ENCODE measurements at regions not wholly inside any gene's neighbourhood (a gene's known extent, or its start where the extent isn't known, plus 50 kb on each side); places are given as distances from the start of the nearest gene placed in this dataset.
A peak's percentile ranks its signal among the peaks of the same experiment; 100 is the strongest.

GRCh38 chr9:84212246-84212645 is 128.3 kb downstream of the SLC28A3 start:
- WGBS, 10 experiments, result 33 to 100% (median 62%) methylated on average over 1 to 3 of the region's 3 CpGs; no CpG with 5 or more reads in 1 of the 10 experiments
- ATAC-seq (replicated peaks in 6 of 8), result peak in 3 of 8 experiments; percentile 24 to 76 (median 73)
- Histone ChIP-seq H3K27ac (no peak overlapping the region), H3K4me1 (replicated peaks in 1 of 2) (peaks cover under 1 to 4% of the 10 kb centered on the region in 2 donors), H3K4me3 (no peak overlapping the region)
- in situ Hi-C loops (cut with MboI; ENCODE audit: low pct_unique_long_range_greater_than_20kb in 2 of 9, low sequenced_read_pairs in 9 of 9, unreplicated experiment in 9 of 9), result no loop called here

- H3K27ac ChIP-seq, result no peak overlapping the region
- ATAC-seq (replicated peaks in 6 of 8), result peak in 3 of 8 experiments; percentile 68 to 94 (median 93)
- no peak overlapping the region for H3K4me3 ChIP-seq
- in situ Hi-C loops (cut with MboI; ENCODE audit: low pct_unique_long_range_greater_than_20kb in 2 of 9, low sequenced_read_pairs in 9 of 9, unreplicated experiment in 9 of 9), result no loop called here
- H3K4me1 ChIP-seq (replicated peaks in 1 of 2), result no peaks in the 10 kb centered on the region
- WGBS, 10 experiments, result 0 to 92% (median 80%) methylated on average over 1 to 2 of the region's 2 CpGs; no CpG with 5 or more reads in 3 of the 10 experiments
Observed at GRCh38 chr9:84212982-84213381, 127.6 kb downstream of the SLC28A3 start.

GRCh38 chr9:84216151-84216550 is 124.4 kb downstream of the SLC28A3 start:
- 69 to 100% (median 85%) methylated on average over 1 to 2 of the region's 2 CpGs; no CpG with 5 or more reads in 3 of the 10 experiments for WGBS, 10 experiments
- H3K4me3 ChIP-seq, result no peak overlapping the region
- no peaks in the 10 kb centered on the region for H3K4me1 ChIP-seq (replicated peaks in 1 of 2)
- in situ Hi-C loops (cut with MboI; ENCODE audit: low pct_unique_long_range_greater_than_20kb in 2 of 9, low sequenced_read_pairs in 9 of 9, unreplicated experiment in 9 of 9), result no loop called here
- ATAC-seq (replicated peaks in 6 of 8), result no peak
- no peak overlapping the region for H3K27ac ChIP-seq

- Histone ChIP-seq H3K4me1 (replicated peaks in 1 of 2) (no peaks in the 10 kb centered on the region), H3K4me3 (no peak overlapping the region), H3K27ac (no peak overlapping the region)
- in situ Hi-C loops (cut with MboI; ENCODE audit: low pct_unique_long_range_greater_than_20kb in 2 of 9, low sequenced_read_pairs in 9 of 9, unreplicated experiment in 9 of 9), result no loop called here
- ATAC-seq (replicated peaks in 6 of 8), result no peak
- WGBS, 10 experiments, result 50 to 100% (median 79%) methylated on average over 1 to 3 of the region's 4 CpGs; no CpG with 5 or more reads in 1 of the 10 experiments
Observed at GRCh38 chr9:84218322-84218721, 122.2 kb downstream of the SLC28A3 start.

- Histone ChIP-seq H3K27ac (no peak overlapping the region), H3K4me1 (replicated peaks in 1 of 2) (peaks cover 0 to 4% of the 10 kb centered on the region in 2 donors), H3K4me3 (no peak overlapping the region)
- ATAC-seq (replicated peaks in 6 of 8), result no peak
- in situ Hi-C loops (cut with MboI; ENCODE audit: low pct_unique_long_range_greater_than_20kb in 2 of 9, low sequenced_read_pairs in 9 of 9, unreplicated experiment in 9 of 9), result no loop called here
- WGBS, 10 experiments, result 0 to 100% (median 90%) methylated on average over 1 to 5 of the region's 5 CpGs; no CpG with 5 or more reads in 1 of the 10 experiments
Observed at GRCh38 chr9:84224246-84224645, 116.3 kb downstream of the SLC28A3 start.
